SK-N-SH treated with all-trans-retinoic acid at 6 μM for 48 hours (cell line): ENCODE measurements at regions not wholly inside any gene's neighbourhood (a gene's known extent, or its start where the extent isn't known, plus 50 kb on each side); places are given as distances from the start of the nearest gene placed in this dataset.

Experiments used
- ATAC-seq: fragments of 200-7000 bp; cut with Tn5 transposase; 3 replicates; pipeline ENCODE4 v1.9.1; 2020; ENCODE audit warnings: mild to moderate bottlenecking, moderate library complexity
- BACH2 ChIP-seq: fragments of 250-450 bp; sonication (Bioruptor Pico); IDR thresholded peaks from 2 replicates; pipeline ENCODE4 v1.9.0; 2021; ENCODE audit warnings: mild to moderate bottlenecking, borderline replicate concordance
- CSDC2 ChIP-seq: fragments of 250-450 bp; sonication (Bioruptor Pico); IDR thresholded peaks from 2 replicates; pipeline ENCODE4 v1.5.0; 2020; ENCODE audit warnings: mild to moderate bottlenecking, moderate library complexity
- CSRNP3 ChIP-seq: fragments of 250-450 bp; sonication (Bioruptor Pico); IDR thresholded peaks from 2 replicates; pipeline ENCODE4 v1.5.1; 2021; ENCODE audit warnings: mild to moderate bottlenecking, moderate library complexity
- ESRRG ChIP-seq: fragments of 250-450 bp; sonication (Bioruptor Pico); IDR thresholded peaks from 2 replicates; pipeline ENCODE4 v1.6.1; 2021; ENCODE audit warnings: mild to moderate bottlenecking
- GLIS3 ChIP-seq: fragments of 250-450 bp; sonication (Bioruptor Pico); IDR thresholded peaks from 2 replicates; pipeline ENCODE4 v1.5.0; 2020; ENCODE audit warnings: mild to moderate bottlenecking, moderate library complexity
- ISL1 ChIP-seq: fragments of 250-450 bp; sonication (Bioruptor Pico); IDR thresholded peaks from 2 replicates; pipeline ENCODE4 v2.1.2; 2022; ENCODE audit warnings: mild to moderate bottlenecking, moderate library complexity
- OSR1 ChIP-seq: fragments of 250-450 bp; sonication (Bioruptor Pico); IDR thresholded peaks from 2 replicates; pipeline ENCODE4 v1.8.0; 2022; ENCODE audit warnings: moderate library complexity, mild to moderate bottlenecking, inconsistent platforms
- PATZ1 ChIP-seq: fragments of 250-450 bp; sonication (Bioruptor Pico); IDR thresholded peaks from 2 replicates; pipeline ENCODE4 v1.8.0; 2020; ENCODE audit warnings: mild to moderate bottlenecking, moderate library complexity, borderline replicate concordance
- PPARA ChIP-seq: fragments of 250-450 bp; sonication (Bioruptor Pico); IDR thresholded peaks from 2 replicates; pipeline ENCODE4 v1.5.0; 2020; ENCODE audit warnings: mild to moderate bottlenecking, borderline replicate concordance
- RARB ChIP-seq: fragments of 250-450 bp; sonication (Bioruptor Pico); IDR thresholded peaks from 2 replicates; pipeline ENCODE4 v1.8.0; 2021; ENCODE audit warnings: mild to moderate bottlenecking, moderate library complexity
- TCF4 ChIP-seq: fragments of 250-450 bp; sonication (Bioruptor Pico); IDR thresholded peaks from 2 replicates; pipeline ENCODE4 v1.8.0; 2021; ENCODE audit warnings: mild to moderate bottlenecking, moderate library complexity, borderline replicate concordance
- TOX ChIP-seq: fragments of 250-450 bp; sonication (Bioruptor Pico); IDR thresholded peaks from 2 replicates; pipeline ENCODE4 v1.8.0; 2021; ENCODE audit warnings: mild to moderate bottlenecking, moderate library complexity, borderline replicate concordance
- TSHZ2 ChIP-seq: fragments of 250-450 bp; sonication (Bioruptor Pico); IDR thresholded peaks from 2 replicates; pipeline ENCODE4 v1.5.0; 2020; ENCODE audit warnings: mild to moderate bottlenecking, moderate library complexity
- ZC3H10 ChIP-seq: fragments of 250-450 bp; sonication (Bioruptor Pico); IDR thresholded peaks from 2 replicates; pipeline ENCODE4 v1.5.1; 2021; ENCODE audit warnings: mild to moderate bottlenecking, moderate library complexity
- ZFP30 ChIP-seq: fragments of 450-650 bp; formaldehyde crosslinking; IDR thresholded peaks from 2 replicates; pipeline ENCODE4 v1.5.0; 2022; ENCODE audit warnings: mild to moderate bottlenecking, moderate library complexity
- ZNF565 ChIP-seq: fragments of 450-650 bp; formaldehyde crosslinking; conservative IDR thresholded peaks from 2 replicates; pipeline ENCODE4 v1.5.0; 2020; ENCODE audit warnings: low read depth, mild to moderate bottlenecking, moderate library complexity
- ZNF70 ChIP-seq: fragments of 450-650 bp; formaldehyde crosslinking; IDR thresholded peaks from 2 replicates; pipeline ENCODE4 v1.5.0; 2020; ENCODE audit warnings: mild to moderate bottlenecking, moderate library complexity
- ZNF8 ChIP-seq: fragments of 450-650 bp; formaldehyde crosslinking; IDR thresholded peaks from 2 replicates; pipeline ENCODE4 v1.5.0; 2020; ENCODE audit warnings: mild to moderate bottlenecking, moderate library complexity
- TF ChIP-seq, protein P1 (sequence below): fragments of 250-450 bp; sonication (Bioruptor Pico); IDR thresholded peaks from 2 replicates; pipeline ENCODE4 v1.8.0; 2021; ENCODE audit warnings: low read depth, mild to moderate bottlenecking, moderate library complexity, borderline replicate concordance

GRCh38 chr6:84512391-84512790, 252.0 kb downstream of the TBX18 start:
- no peak for ATAC-seq
- TF ChIP-seq TSHZ2 (CRISPR knock-in tag) (no peak), PATZ1 (no peak), ESRRG (CRISPR knock-in tag) (no peak), OSR1 (CRISPR knock-in tag) (no peak), TOX (CRISPR knock-in tag) (no peak), CSDC2 (no peak), BACH2 (no peak), ZNF70 (CRISPR knock-in tag) (no peak), ZNF8 (CRISPR knock-in tag) (no peak), RARB (CRISPR knock-in tag) (no peak), GLIS3 (no peak), ZNF565 (CRISPR knock-in tag) (no peak), CSRNP3 (no peak), PPARA (CRISPR knock-in tag) (no peak), ZFP30 (CRISPR knock-in tag) (no peak), TCF4 (CRISPR knock-in tag) (no peak)
- TF ChIP-seq, protein P1, sequence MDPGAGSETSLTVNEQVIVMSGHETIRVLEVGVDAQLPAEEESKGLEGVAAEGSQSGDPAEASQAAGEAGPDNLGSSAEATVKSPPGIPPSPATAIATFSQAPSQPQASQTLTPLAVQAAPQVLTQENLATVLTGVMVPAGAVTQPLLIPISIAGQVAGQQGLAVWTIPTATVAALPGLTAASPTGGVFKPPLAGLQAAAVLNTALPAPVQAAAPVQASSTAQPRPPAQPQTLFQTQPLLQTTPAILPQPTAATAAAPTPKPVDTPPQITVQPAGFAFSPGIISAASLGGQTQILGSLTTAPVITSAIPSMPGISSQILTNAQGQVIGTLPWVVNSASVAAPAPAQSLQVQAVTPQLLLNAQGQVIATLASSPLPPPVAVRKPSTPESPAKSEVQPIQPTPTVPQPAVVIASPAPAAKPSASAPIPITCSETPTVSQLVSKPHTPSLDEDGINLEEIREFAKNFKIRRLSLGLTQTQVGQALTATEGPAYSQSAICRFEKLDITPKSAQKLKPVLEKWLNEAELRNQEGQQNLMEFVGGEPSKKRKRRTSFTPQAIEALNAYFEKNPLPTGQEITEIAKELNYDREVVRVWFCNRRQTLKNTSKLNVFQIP (CRISPR knock-in tag), result no peak

- TF ChIP-seq ZNF70 (CRISPR knock-in tag), result no peak
- TF ChIP-seq ESRRG (CRISPR knock-in tag), result no peak
- TF ChIP-seq ZFP30 (CRISPR knock-in tag), result no peak
- no peak for TF ChIP-seq TSHZ2 (CRISPR knock-in tag)
- no peak for TF ChIP-seq ZC3H10 (CRISPR knock-in tag)
- no peak for TF ChIP-seq CSRNP3
- no peak for TF ChIP-seq RARB (CRISPR knock-in tag)
- TF ChIP-seq ISL1 (CRISPR knock-in tag), result no peak
- TF ChIP-seq PPARA (CRISPR knock-in tag), result no peak
- no peak for TF ChIP-seq TCF4 (CRISPR knock-in tag)
- no peak for ATAC-seq
These were observed 252.5 kb downstream of the TBX18 start for GRCh38 chr6:84511929-84512328.
